GM21515 (cell line): ENCODE measurements at regions not wholly inside any gene's neighbourhood (a gene's known extent, or its start where the extent isn't known, plus 50 kb on each side); places are given as distances from the start of the nearest gene placed in this dataset.
"Not testable (repeated sequence)": the region's sequence is repeated elsewhere in the genome, so short reads cannot be mapped to it uniquely, and the experiment has no call there.

Experiments used
- ATAC-seq: cut with Tn5 transposase; IDR thresholded peaks from one replicate; pipeline ENCODE4 v1.9.1; 2021; ENCODE audit not compliant: unreplicated experiment

GRCh38 chr2:131639001-131639620 is 111.4 kb downstream of the CCDC74A start:
- ATAC-seq: not testable (repeated sequence)

DNA sequence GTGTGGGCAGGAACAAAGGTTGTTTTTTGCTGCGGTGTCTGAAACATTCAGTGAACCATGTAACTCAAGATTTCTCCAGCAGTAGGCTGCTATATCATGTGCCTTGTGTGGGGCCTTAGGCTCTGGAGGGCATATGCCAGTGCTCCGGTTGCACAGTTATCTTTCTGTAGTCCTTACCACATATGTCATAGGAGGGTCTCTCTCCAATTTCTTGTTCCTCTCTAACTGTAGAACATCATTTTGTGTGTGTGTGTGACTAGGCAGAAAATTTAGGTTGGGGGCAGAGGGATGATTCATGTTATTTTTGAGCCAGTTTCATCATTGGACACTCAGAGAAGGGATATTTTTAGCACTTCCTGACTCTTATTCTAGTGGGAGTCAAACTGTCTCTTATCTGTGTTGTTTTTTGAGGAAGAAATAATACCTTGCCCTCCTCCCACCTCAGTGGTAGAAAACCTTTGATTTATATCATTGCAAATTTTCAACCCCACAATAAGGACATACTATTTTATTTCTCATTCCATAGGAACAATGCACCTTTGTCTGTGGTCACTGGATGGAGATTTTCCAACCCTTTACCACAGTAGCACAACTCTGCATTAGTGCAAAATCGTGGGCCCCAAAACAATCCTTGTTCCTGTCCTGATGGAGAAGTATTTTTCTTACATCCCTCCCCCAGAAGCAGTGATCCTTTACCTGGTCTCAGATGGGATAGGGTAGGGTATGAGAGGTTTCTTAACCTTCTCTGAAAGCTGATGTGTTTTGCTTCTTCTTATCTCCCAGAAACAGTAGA is 113.9 kb downstream of the CCDC74A start:
- no peak for ATAC-seq

- not testable (repeated sequence) for ATAC-seq
Measured at GRCh38 chr2:131643180-131643579, 115.5 kb downstream of the CCDC74A start.

- ATAC-seq: no peak
Measured at GRCh38 chr2:131645177-131645765, 117.6 kb downstream of the CCDC74A start.

- not testable (repeated sequence) for ATAC-seq
Measured at GRCh38 chr2:131646220-131646619, 118.5 kb downstream of the CCDC74A start.

DNA sequence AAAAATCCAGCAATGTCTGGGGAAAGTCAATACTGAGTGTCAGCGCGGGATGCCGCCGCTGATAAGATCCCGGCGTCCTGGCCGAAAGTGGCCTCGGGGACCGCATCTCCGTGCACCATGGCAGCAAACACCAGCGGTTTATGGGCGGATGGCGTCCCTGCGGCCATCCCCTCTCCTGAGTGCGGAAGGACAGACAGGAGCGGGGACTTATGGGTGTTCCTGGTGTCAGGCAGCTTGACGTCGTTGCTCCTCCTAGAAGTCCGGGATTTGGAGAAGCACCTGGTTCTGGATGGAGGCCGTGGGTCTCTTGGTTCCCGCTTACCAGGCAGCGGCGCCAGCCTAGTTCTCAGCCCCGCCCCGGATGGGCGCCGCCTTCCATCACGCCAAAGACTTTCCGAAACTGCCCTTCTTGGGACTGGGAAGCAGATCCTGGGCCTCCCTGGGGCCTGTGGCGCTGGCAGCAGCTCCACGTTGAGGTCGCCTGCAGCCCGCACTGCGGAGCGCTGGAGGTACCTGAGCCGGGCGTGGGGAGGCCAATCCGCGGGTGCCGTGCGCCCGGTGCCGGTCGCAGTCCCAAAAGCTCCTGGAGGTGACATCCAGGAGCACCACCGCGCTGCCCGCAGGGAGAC is 119.1 kb downstream of the CCDC74A start:
- ATAC-seq: no peak

DNA sequence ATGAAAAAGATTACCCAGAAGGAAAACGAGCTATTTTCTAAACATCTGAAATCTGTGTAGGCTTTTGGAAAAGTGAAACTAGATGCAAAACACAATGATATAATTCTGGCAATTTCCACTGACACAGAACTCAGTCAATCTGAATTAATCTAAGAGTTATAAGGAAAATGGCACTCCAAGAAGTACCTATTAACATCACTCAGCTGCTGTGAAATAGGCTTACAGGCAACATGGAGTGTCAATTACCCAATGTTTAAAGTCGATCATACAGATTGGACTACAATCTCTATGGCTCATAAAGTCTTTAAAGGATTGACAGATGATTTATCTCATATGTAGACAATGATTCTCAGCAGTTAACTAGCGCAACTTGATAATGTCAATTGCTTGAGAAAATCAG is 120.9 kb downstream of the CCDC74A start:
- ATAC-seq: not testable (repeated sequence)

DNA sequence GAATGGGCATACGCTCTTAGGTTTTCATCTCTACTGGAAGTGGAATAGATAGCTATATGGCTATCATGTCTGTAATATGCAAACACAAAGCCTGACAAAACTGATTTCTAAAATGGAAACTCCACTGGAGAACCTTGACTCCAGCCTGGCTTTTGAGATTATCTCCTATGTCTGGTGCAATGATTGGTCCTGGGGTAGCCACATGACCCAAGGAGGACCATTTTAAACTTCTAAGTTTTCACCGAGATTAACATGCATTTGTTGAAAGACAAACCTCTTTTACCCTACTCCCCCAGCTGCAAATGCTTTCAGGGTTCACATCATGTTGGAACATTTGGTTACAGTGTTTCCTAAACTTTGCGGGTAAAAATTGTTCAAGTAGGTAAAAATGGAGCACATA is 124.6 kb downstream of the CCDC74A start:
- not testable (repeated sequence) for ATAC-seq

DNA sequence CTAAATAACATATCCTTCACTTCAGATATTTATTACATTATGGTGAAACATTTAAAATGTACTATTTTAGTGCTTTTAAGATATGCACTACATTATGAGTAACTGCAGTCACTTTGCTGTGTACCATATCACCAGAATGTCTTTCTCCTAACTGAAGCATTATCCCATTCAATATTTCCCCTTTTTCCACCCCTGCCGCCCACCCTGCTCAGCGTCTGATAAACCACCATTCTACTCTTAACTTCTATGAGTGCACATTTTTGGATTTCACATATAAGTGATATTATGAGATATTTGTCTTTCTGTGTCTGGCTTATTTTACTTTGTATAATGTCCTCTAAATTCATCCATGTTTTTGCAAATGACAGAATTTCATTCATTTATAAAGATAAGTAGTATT is 126.4 kb downstream of the CCDC74A start:
- not testable (repeated sequence) for ATAC-seq

GRCh38 chr2:131656816-131657633 is 129.3 kb downstream of the CCDC74A start:
- no peak for ATAC-seq

- ATAC-seq: no peak
Measured at GRCh38 chr2:131657895-131658768, 130.4 kb downstream of the CCDC74A start.

DNA sequence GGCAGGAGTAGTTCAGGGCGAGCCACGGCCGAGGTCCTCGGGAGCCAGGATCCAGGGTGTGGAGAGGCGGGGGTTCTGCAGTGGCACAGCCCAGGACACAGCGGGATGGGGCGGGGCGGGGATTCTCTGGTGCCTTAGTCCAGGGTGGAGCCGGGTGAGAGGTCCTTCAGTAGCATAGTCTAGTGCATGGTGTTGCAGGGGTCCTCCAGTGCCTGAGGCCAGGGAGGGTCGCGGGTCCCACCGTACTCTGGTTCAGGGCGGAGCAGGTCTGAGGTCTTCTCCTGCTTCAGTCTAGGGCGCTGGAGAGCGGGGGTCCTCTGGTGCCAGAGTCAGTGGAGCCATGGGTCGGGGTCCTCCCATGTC is 131.1 kb downstream of the CCDC74A start:
- ATAC-seq: no peak

DNA sequence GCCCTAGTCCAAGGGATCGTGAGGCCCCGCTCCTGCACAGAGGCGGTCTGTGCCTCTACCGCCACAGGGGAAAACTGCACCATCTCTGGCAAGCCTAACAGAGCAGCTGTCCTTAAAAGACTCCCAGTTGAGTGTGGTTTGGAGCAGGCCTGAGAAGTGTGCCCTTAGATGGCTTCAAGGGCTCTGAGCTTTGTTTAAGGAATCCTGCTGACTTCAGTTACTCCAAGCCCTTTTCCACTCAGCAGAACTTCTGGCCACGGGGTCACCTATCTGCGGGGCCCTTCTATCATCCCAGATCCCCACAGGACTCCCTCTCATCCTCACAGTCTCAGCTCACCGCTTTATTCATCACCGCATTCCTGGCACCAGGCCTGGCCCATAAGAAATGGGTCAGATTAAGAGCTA is 131.5 kb downstream of the CCDC74A start:
- ATAC-seq: no peak

- not testable (repeated sequence) for ATAC-seq
Measured at GRCh38 chr2:131661101-131661782, 133.6 kb downstream of the CCDC74A start.

DNA sequence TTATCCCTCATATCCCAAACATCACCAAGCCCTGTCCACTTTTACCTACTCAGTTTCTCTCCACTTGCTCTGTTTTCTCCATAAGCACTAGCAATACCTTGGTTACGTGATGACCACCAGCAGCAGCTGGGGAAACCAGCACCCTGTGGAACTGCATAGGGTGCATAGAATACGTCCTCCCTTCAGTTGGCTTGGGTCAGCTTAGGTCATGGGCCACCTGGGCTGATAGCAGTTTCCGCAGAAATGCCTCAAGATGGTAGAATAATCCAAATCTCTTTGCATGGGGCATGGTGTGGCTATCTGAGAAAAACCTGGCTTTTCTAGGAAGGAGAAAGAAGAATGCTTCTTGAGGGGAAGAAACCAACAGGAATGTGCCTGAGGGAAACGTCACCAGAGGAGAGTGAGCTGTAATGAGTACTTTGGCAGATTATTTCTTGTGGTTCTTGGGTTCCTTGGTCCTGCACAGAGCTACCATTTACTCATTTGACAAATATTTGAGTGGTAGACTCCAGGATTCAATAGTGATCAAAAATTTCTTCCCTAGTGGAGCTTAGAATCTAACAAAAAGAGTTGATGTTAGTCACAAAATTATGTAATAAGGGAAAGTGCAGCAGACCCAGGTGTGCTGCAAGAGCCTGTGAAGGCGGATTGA is 134.3 kb downstream of the CCDC74A start:
- not testable (repeated sequence) for ATAC-seq

DNA sequence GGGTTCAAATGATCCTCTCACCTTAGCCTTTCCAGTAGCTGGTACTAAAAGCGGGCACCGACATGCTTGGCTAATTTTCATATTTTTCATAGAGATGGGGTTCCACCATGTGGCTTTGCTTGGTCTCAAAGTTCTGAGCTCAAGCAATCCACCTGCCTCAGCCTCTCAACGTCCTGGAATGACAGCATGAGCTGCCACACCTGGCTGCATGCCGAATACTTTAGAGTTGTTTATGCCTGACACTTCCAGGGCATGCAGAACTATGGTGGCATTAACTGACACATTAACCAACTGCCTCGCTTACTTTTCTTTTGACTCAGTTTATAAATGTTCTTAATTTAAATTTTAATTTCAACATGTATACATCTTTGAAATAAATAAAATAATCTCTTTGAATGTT is 135.8 kb downstream of the CCDC74A start:
- ATAC-seq: not testable (repeated sequence)

DNA sequence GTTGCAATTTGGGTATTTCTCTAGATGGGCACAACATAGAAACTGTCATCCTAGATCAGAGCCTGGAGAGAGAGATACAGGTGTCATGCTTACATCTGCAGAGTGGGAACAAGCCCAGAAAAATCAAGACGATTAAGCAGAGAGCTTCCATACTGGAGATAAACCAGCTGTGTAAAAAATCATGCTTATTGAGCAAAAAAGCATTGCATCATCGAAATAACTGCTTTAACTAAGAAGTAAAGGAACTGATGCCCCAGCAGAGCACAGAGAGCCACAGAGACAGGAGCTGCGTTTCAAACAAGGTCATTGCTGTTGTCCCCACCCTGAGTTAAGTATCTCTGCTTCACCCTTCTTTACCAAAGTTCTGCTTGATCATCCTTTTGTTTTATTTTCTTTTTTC is 138.0 kb downstream of the CCDC74A start:
- not testable (repeated sequence) for ATAC-seq

DNA sequence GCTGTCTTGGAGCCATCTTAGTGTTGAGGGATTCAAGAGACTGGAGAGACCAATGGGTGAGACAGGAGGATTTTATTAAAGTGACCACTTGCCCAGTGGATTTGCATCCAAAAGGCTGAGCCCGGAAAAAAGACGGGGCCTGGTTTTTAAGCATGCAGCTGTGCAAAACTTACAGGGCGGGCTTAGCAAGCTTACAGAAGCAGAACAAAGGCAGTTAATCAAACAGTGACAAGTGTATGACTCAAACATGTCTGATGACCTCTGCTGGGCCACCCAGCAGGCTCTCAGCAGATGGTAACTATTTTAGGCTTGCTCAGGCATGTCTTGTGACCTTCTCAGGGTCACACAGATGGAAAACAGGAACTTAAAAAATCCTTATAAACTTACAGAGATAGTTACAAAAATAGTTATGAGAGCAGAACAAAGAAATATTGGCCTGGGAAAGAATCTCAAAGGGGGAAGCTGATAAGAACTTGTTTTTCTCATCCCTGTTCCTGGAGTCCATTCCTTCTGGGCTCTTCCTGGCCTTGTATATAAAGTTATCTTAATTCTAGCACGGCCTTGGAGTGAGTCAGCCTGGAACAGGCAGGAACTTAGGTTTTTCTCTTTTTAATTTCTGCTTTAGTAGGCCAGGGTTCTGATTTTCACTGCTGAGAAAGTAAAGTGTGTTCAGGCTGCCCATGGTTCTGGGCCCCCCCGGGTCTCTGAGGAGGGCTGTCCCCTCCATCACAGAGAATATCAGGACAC is 141.3 kb downstream of the CCDC74A start:
- not testable (repeated sequence) for ATAC-seq
